ENCODE measurements at regions not wholly inside any gene's neighbourhood (a gene's known extent, or its start where the extent isn't known, plus 50 kb on each side); places are given as distances from the start of the nearest gene placed in this dataset.

DNA sequence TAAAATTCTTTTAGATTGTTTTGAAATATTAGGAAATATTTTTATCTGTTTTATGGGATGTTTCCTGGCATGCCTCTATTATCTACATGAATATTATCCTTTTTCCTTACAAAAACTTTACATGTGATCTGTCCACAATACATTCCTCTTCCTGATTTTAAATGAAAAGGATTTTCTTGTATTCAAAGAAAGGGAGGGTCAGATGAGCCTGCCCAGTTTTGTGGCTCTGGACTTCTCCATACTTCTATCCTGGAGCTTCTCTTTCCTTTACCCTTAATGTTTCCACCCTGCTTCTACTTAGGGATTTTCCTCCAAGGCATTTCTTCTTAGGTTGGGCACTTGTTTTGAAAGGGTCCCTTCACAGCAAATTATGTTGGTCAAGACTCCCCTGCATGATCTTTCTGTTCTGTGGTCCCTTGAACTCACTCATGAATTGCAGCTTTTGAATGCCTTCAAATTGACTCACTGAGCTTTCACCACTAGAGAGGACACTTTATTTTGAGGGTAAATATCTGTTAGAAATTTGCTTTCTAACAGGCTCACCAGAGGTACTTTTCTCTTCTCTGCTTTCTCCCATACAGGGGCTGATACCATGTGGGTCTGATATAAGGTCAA is 104.9 kb downstream of the CENPW start:
- DNase-seq, result no peak
- intact Hi-C loops (cut with DNase I), result no loop called here
- no peaks in the 10 kb centered on the region for H3K27me3 ChIP-seq
- H3K36me3 ChIP-seq, result no peaks in the 10 kb centered on the region
- no peaks in the 10 kb centered on the region for H3K4me1 ChIP-seq (ENCODE audit: insufficient read depth)
- no peak overlapping the region for H3K27ac ChIP-seq
- H3K9me3 ChIP-seq, result no peaks in the 10 kb centered on the region
- H3K4me3 ChIP-seq, result no peak overlapping the region
- no peak for TF ChIP-seq EP300 (IDR thresholded peaks at IDR 0.05)
- no peak for TF ChIP-seq POLR2A (IDR thresholded peaks at IDR 0.05)
- TF ChIP-seq, protein P1, sequence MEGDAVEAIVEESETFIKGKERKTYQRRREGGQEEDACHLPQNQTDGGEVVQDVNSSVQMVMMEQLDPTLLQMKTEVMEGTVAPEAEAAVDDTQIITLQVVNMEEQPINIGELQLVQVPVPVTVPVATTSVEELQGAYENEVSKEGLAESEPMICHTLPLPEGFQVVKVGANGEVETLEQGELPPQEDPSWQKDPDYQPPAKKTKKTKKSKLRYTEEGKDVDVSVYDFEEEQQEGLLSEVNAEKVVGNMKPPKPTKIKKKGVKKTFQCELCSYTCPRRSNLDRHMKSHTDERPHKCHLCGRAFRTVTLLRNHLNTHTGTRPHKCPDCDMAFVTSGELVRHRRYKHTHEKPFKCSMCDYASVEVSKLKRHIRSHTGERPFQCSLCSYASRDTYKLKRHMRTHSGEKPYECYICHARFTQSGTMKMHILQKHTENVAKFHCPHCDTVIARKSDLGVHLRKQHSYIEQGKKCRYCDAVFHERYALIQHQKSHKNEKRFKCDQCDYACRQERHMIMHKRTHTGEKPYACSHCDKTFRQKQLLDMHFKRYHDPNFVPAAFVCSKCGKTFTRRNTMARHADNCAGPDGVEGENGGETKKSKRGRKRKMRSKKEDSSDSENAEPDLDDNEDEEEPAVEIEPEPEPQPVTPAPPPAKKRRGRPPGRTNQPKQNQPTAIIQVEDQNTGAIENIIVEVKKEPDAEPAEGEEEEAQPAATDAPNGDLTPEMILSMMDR (IDR thresholded peaks at IDR 0.05), result no peak

DNA sequence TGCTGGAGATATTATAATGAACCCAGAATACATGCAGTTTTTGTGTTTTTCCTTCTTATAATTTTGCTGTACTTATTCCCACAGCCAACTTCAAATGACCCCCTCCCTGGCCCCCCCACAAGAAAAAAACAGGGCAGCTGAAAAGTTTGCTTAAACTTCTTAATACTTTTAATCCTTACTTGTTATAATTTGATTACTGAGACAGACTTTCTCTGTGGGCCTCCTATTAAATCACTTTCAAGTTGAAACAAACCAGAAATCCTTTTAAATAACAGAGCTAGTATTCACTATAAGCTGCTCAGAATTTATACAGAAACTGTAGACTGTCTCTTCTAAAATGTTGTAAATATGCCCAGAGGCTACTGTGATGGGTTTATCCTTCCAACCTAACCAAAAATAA is 106.3 kb downstream of the CENPW start:
- no peaks in the 10 kb centered on the region for H3K36me3 ChIP-seq
- H3K27me3 ChIP-seq, result no peaks in the 10 kb centered on the region
- H3K4me1 ChIP-seq (ENCODE audit: insufficient read depth), result no peaks in the 10 kb centered on the region
- no peak overlapping the region for H3K27ac ChIP-seq
- H3K9me3 ChIP-seq, result no peaks in the 10 kb centered on the region
- intact Hi-C loops (cut with DNase I), result no loop called here
- TF ChIP-seq, protein P1 (IDR thresholded peaks at IDR 0.05), result no peak
- TF ChIP-seq EP300 (IDR thresholded peaks at IDR 0.05) (no peak), POLR2A (IDR thresholded peaks at IDR 0.05) (no peak)
- no peak overlapping the region for H3K4me3 ChIP-seq
- no peak for DNase-seq

DNA sequence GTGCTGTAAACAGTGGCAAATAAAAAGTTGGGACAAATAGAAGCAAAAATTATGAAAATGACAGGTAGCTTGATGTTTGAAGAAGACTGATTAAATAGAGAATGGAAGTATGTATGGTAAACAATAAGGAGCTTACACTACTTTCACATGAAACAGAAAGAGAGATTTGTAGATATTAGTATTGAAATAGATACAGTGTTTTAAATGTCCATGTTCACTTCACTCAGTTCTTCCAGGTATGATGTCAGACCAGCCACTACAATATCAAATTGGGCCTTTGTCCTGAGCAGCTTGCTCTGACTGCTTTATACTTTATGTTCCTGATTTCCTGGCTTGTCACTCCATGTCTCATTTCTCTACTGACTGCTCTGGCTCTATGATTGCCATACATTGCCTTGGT is 107.5 kb downstream of the CENPW start:
- no peak overlapping the region for H3K4me3 ChIP-seq
- intact Hi-C loops (cut with DNase I), result no loop called here
- no peak for DNase-seq
- TF ChIP-seq, protein P1 (IDR thresholded peaks at IDR 0.05), result no peak
- no peak for TF ChIP-seq POLR2A (IDR thresholded peaks at IDR 0.05)
- no peak for TF ChIP-seq EP300 (IDR thresholded peaks at IDR 0.05)
- H3K27ac ChIP-seq, result no peak overlapping the region
- H3K9me3 ChIP-seq, result no peaks in the 10 kb centered on the region
- no peaks in the 10 kb centered on the region for H3K27me3 ChIP-seq
- no peaks in the 10 kb centered on the region for H3K4me1 ChIP-seq (ENCODE audit: insufficient read depth)
- no peaks in the 10 kb centered on the region for H3K36me3 ChIP-seq

- no peaks in the 10 kb centered on the region for H3K27me3 ChIP-seq
- H3K4me1 ChIP-seq (ENCODE audit: insufficient read depth), result no peaks in the 10 kb centered on the region
- 75 to 78% (median 77%) methylated on average over 6 of the region's 6 CpGs for WGBS, 3 donors
- no peaks in the 10 kb centered on the region for H3K9me3 ChIP-seq
- no peak for DNase-seq
- intact Hi-C loops (cut with DNase I), result no loop called here
- no peak overlapping the region for H3K27ac ChIP-seq
- H3K4me3 ChIP-seq, result no peak overlapping the region
- no peaks in the 10 kb centered on the region for H3K36me3 ChIP-seq
- TF ChIP-seq POLR2A (IDR thresholded peaks at IDR 0.05) (no peak), EP300 (IDR thresholded peaks at IDR 0.05) (no peak)
- TF ChIP-seq, protein P1 (IDR thresholded peaks at IDR 0.05), result no peak
Measured at GRCh38 chr6:126461045-126461444, 121.1 kb downstream of the CENPW start.
